HUDEP-2 (cell line): ENCODE measurements at regions not wholly inside any gene's neighbourhood (a gene's known extent, or its start where the extent isn't known, plus 50 kb on each side); places are given as distances from the start of the nearest gene placed in this dataset.

Experiments used
- DNase-seq, 76 experiments: peaks; one replicate each; lab custom pipeline; 2025; ENCODE audit not compliant: unreplicated experiment in 76 of 76; lab: John Stamatoyannopoulos, UW

- no peak for DNase-seq
Observed at GRCh38 chr13:89733829-89734228, 1613.7 kb upstream of the MIR17HG start.

GRCh38 chr13:89737051-89737450 is 1610.4 kb upstream of the MIR17HG start:
- no peak for DNase-seq

- no peak for DNase-seq
Observed at GRCh38 chr13:89738072-89738471, 1609.4 kb upstream of the MIR17HG start.

- DNase-seq = no peak
Observed at GRCh38 chr13:89740994-89741685, 1606.3 kb upstream of the MIR17HG start.

- DNase-seq = no peak
Observed at GRCh38 chr13:89746554-89746953, 1600.9 kb upstream of the MIR17HG start.

GRCh38 chr13:89748716-89749115 is 1598.8 kb upstream of the MIR17HG start:
- DNase-seq = no peak

- no peak for DNase-seq
Observed at GRCh38 chr13:89749888-89750287, 1597.6 kb upstream of the MIR17HG start.

- no peak for DNase-seq
Observed at GRCh38 chr13:89750371-89750770, 1597.1 kb upstream of the MIR17HG start.

GRCh38 chr13:89751432-89751930 is 1596.0 kb upstream of the MIR17HG start:
- no peak for DNase-seq

GRCh38 chr13:89752394-89752793 is 1595.1 kb upstream of the MIR17HG start:
- DNase-seq = no peak

GRCh38 chr13:89755729-89756492 is 1591.6 kb upstream of the MIR17HG start:
- no peak for DNase-seq

- DNase-seq = no peak
Observed at GRCh38 chr13:89763005-89763404, 1584.5 kb upstream of the MIR17HG start.

- no peak for DNase-seq
Observed at GRCh38 chr13:89783221-89783755, 1564.2 kb upstream of the MIR17HG start.

GRCh38 chr13:89784161-89784809 is 1563.2 kb upstream of the MIR17HG start:
- DNase-seq = no peak

- no peak for DNase-seq
Observed at GRCh38 chr13:89786531-89786930, 1561.0 kb upstream of the MIR17HG start.

GRCh38 chr13:89790696-89791095 is 1556.8 kb upstream of the MIR17HG start:
- no peak for DNase-seq

- no peak for DNase-seq
Observed at GRCh38 chr13:89791971-89792630, 1555.4 kb upstream of the MIR17HG start.

- DNase-seq = no peak
Observed at GRCh38 chr13:89796196-89796595, 1551.3 kb upstream of the MIR17HG start.

GRCh38 chr13:89803839-89804238 is 1543.6 kb upstream of the MIR17HG start:
- DNase-seq = no peak

GRCh38 chr13:89806594-89806993 is 1540.9 kb upstream of the MIR17HG start:
- DNase-seq = no peak

GRCh38 chr13:89812856-89813255 is 1534.6 kb upstream of the MIR17HG start:
- DNase-seq = no peak
